ENCODE measurements at regions not wholly inside any gene's neighbourhood (a gene's known extent, or its start where the extent isn't known, plus 50 kb on each side); places are given as distances from the start of the nearest gene placed in this dataset.

DNA sequence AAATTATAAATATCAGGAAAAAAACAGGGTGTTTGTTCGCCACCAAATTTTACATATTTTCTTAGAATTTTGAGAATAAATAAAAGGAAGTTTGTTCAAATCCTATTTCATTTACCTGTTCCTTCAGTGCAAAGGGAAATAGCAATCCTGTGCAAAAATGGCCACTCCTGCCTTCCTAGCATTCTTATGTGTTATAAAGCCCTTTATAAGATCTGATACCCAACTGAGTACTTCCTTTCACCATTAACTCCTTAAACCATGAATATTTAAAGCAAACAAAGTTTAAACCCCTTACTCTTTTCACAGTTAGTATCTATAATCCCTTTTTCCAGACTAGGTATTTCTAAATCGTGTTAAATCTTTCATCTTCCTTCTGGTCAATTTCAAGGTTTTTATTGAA, 427.8 kb downstream of the NR4A2 start:
- Histone ChIP-seq H4K20me1 (ENCODE audit: control insufficient read depth, insufficient read depth, insufficient read length) (no peaks in the 10 kb centered on the region), H4K5ac (ENCODE audit: insufficient read length, low read depth, low read length) (no peak overlapping the region), H3K23ac (ENCODE audit: insufficient read length, low read depth, low read length) (no peak overlapping the region), H2AFZ (ENCODE audit: low read length) (no peak overlapping the region), H2BK15ac (ENCODE audit: low read depth, low read length) (no peak overlapping the region), H3K18ac (ENCODE audit: insufficient read length, low read depth, low read length) (no peak overlapping the region), H2BK20ac (ENCODE audit: low read depth, low read length, poor library complexity, severe bottlenecking) (no peak overlapping the region), H3K4me1 (ENCODE audit: insufficient read depth, low read length) (no peaks in the 10 kb centered on the region), H2BK120ac (ENCODE audit: low read depth, low read length, poor library complexity, severe bottlenecking) (no peak overlapping the region), H3K4me2 (ENCODE audit: insufficient read depth, insufficient read length, low read length) (no peak overlapping the region), H3T11ph (ENCODE audit: low read length) (no peak overlapping the region), H3K79me1 (ENCODE audit: insufficient read depth, low read depth, low read length, poor library complexity, severe bottlenecking) (no peaks in the 10 kb centered on the region), H2AK5ac (ENCODE audit: insufficient read length, low read length) (no peak overlapping the region), H4K91ac (ENCODE audit: insufficient read length, low read depth, low read length) (no peak overlapping the region), H2BK5ac (ENCODE audit: insufficient read length, low read length) (no peak overlapping the region), H3K56ac (ENCODE audit: insufficient read length, low read depth, low read length) (no peak overlapping the region), H3K79me2 (ENCODE audit: insufficient read depth, low read length) (no peaks in the 10 kb centered on the region), H2BK12ac (ENCODE audit: insufficient read length, low read depth, low read length) (no peak overlapping the region), H3K9me3 (ENCODE audit: control insufficient read depth, low read depth, low read length) (no peaks in the 10 kb centered on the region), H3K4ac (ENCODE audit: low read depth, low read length) (no peak overlapping the region), H4K8ac (replicated peaks; ENCODE audit: insufficient read length, low read depth, low read length) (no peak overlapping the region), H3K27ac (ENCODE audit: insufficient read length, low read depth, low read length) (no peak overlapping the region), H3K23me2 (ENCODE audit: insufficient read length, low read depth, low read length, poor library complexity, severe bottlenecking) (no peaks in the 10 kb centered on the region), H3K9ac (ENCODE audit: extremely low read depth, insufficient read length, low read length) (no peak overlapping the region), H3K27me3 (ENCODE audit: insufficient read depth, low read length) (no peaks in the 10 kb centered on the region; the same call in 1 of the 2 replicates), H3K14ac (ENCODE audit: insufficient read depth, low read length) (no peak overlapping the region)
- H3K27me3 Mint-ChIP-seq (ENCODE audit: low read depth), result no peaks in the 10 kb centered on the region
- WGBS (ENCODE audit: extremely low coverage, insufficient read length, low lambda C conversion rate), result no CpG with 5 or more reads among the region's 2 CpGs
- no peaks in the 10 kb centered on the region for H3K9me3 Mint-ChIP-seq
- peaks cover 44 to 46% of the 10 kb centered on the region in 2 experiments for H3K4me1 Mint-ChIP-seq
- DNase-seq, result no peak
- H3K4me3 Mint-ChIP-seq, result peak overlapping the region in 1 of 2 experiments; percentile 51; a peak in 2 of 5 replicates
- no peaks in the 10 kb centered on the region for H3K36me3 Mint-ChIP-seq (ENCODE audit: insufficient read depth in 1 of 3, low read depth in 3 of 3)
- TF ChIP-seq, protein P1, sequence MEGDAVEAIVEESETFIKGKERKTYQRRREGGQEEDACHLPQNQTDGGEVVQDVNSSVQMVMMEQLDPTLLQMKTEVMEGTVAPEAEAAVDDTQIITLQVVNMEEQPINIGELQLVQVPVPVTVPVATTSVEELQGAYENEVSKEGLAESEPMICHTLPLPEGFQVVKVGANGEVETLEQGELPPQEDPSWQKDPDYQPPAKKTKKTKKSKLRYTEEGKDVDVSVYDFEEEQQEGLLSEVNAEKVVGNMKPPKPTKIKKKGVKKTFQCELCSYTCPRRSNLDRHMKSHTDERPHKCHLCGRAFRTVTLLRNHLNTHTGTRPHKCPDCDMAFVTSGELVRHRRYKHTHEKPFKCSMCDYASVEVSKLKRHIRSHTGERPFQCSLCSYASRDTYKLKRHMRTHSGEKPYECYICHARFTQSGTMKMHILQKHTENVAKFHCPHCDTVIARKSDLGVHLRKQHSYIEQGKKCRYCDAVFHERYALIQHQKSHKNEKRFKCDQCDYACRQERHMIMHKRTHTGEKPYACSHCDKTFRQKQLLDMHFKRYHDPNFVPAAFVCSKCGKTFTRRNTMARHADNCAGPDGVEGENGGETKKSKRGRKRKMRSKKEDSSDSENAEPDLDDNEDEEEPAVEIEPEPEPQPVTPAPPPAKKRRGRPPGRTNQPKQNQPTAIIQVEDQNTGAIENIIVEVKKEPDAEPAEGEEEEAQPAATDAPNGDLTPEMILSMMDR (conservative IDR thresholded peaks at IDR 0.05), result no peak
- peak overlapping the region in 2 of 3 experiments; percentile 67 to 84; a peak in 4 of 7 replicates for H3K27ac Mint-ChIP-seq

Data from H9 (cell line).